ENCODE measurements at regions not wholly inside any gene's neighbourhood (a gene's known extent, or its start where the extent isn't known, plus 50 kb on each side); places are given as distances from the start of the nearest gene placed in this dataset.

- no peak for TF ChIP-seq CTCF (IDR thresholded peaks at IDR 0.05; ENCODE audit: poor library complexity)
- TF ChIP-seq EZH2 (IDR thresholded peaks at IDR 0.05; ENCODE audit: borderline replicate concordance), result no peak
- no peak for TF ChIP-seq EZH2phosphoT487 (IDR thresholded peaks at IDR 0.05; ENCODE audit: low read depth, severe bottlenecking, unreplicated experiment)
Measured at GRCh38 chr18:46343456-46343855, 239.3 kb downstream of the HAUS1 start.

Data from hepatocyte (in vitro differentiated cells).